AG04450 (cell line): ENCODE measurements at regions not wholly inside any gene's neighbourhood (a gene's known extent, or its start where the extent isn't known, plus 50 kb on each side); places are given as distances from the start of the nearest gene placed in this dataset.

Source experiments
- CTCF ChIA-PET: fragments of 300-600, 350-600 bp; formaldehyde crosslinking; extraction: SDS; loops from one replicate; lab custom pipeline; 2022; ENCODE audit warnings: antibody characterized with exemption, inconsistent platforms; lab: Charles Lee
- POLR2A ChIA-PET: fragments of 350-600 bp; formaldehyde crosslinking; extraction: SDS; loops from one replicate; lab custom pipeline; 2021; ENCODE audit warnings: antibody characterized with exemption, inconsistent platforms; lab: Yijun Ruan, JAX
- DNase-seq: peaks from one replicate; pipeline ENCODE4 v3.0.0-alpha.2; 2011; ENCODE audit warnings: low read depth, low spot score
- H3K27ac ChIP-seq: one replicate; pipeline ENCODE4 v1.5.1; 2012; ENCODE audit warnings: low read depth, low read length, control low read depth
- H3K27me3 ChIP-seq: one replicate; pipeline ENCODE4 v1.6.0; 2012; ENCODE audit warnings: low read length; ENCODE audit not compliant: control insufficient read depth, insufficient read depth
- H3K4me3 ChIP-seq: 2 replicates; pipeline ENCODE4 v1.5.1; 2011; ENCODE audit warnings: mild to moderate bottlenecking, low read depth, low read length, control low read depth
- H3K9me3 ChIP-seq: 2 replicates; pipeline ENCODE4 v1.5.1; 2012; ENCODE audit warnings: low read length; ENCODE audit not compliant: control insufficient read depth, insufficient read depth
- TF ChIP-seq, protein P1 (sequence below): IDR thresholded peaks from 2 replicates; pipeline ENCODE4 v1.5.1; 2011; ENCODE audit warnings: low read depth, low read length, control low read depth, inconsistent platforms

DNA sequence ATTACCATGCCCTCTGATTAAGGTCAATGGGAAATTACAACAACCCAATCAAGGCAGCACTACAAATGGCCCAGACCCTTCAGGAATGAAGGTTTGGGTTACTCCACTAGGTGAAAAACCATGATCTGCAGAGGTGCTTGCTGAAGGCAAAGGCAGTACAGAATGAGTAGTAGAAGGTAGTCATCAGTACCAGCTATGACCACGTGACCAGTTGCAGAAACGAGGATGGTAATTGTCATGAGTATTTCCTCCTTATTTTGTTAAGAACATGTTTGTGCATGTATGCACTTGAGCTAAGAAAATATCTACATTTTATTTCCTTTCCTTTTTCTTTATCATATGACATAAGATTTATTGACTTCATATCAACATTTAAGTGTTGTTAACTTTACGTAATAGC, 607.1 kb downstream of the KCNT2 start:
- H3K9me3 ChIP-seq: no peaks in the 10 kb centered on the region
- CTCF ChIA-PET: no interaction called here
- no peaks in the 10 kb centered on the region for H3K27me3 ChIP-seq
- POLR2A ChIA-PET: no interaction called here
- no peak overlapping the region for H3K4me3 ChIP-seq
- no peak overlapping the region for H3K27ac ChIP-seq
- no peak for DNase-seq
- TF ChIP-seq, protein P1, sequence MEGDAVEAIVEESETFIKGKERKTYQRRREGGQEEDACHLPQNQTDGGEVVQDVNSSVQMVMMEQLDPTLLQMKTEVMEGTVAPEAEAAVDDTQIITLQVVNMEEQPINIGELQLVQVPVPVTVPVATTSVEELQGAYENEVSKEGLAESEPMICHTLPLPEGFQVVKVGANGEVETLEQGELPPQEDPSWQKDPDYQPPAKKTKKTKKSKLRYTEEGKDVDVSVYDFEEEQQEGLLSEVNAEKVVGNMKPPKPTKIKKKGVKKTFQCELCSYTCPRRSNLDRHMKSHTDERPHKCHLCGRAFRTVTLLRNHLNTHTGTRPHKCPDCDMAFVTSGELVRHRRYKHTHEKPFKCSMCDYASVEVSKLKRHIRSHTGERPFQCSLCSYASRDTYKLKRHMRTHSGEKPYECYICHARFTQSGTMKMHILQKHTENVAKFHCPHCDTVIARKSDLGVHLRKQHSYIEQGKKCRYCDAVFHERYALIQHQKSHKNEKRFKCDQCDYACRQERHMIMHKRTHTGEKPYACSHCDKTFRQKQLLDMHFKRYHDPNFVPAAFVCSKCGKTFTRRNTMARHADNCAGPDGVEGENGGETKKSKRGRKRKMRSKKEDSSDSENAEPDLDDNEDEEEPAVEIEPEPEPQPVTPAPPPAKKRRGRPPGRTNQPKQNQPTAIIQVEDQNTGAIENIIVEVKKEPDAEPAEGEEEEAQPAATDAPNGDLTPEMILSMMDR: no peak

DNA sequence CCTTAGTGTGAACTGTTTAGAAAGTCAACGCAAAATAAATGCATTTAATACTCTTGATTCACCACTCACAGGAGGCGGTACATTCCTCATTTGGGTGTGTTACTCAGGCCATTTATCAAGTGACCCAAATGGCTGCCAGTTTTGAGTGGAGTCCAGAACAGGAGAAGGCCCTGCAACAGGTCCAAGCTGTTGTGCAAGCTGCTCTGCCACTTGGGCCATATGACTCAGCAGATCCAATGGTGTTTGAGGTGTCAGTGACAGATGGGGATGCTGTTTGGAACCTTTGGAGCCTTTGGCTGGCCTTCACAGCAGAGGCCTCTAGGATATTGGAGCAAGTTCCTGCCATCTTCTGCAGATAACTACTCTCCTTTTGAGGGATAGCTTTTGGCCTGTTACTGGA, 609.2 kb downstream of the KCNT2 start:
- no peak overlapping the region for H3K27ac ChIP-seq
- ChIA-PET CTCF (no interaction called here), POLR2A (no interaction called here)
- no peak for DNase-seq
- H3K9me3 ChIP-seq: no peaks in the 10 kb centered on the region
- H3K4me3 ChIP-seq: no peak overlapping the region
- H3K27me3 ChIP-seq: no peaks in the 10 kb centered on the region
- TF ChIP-seq, protein P1: no peak

DNA sequence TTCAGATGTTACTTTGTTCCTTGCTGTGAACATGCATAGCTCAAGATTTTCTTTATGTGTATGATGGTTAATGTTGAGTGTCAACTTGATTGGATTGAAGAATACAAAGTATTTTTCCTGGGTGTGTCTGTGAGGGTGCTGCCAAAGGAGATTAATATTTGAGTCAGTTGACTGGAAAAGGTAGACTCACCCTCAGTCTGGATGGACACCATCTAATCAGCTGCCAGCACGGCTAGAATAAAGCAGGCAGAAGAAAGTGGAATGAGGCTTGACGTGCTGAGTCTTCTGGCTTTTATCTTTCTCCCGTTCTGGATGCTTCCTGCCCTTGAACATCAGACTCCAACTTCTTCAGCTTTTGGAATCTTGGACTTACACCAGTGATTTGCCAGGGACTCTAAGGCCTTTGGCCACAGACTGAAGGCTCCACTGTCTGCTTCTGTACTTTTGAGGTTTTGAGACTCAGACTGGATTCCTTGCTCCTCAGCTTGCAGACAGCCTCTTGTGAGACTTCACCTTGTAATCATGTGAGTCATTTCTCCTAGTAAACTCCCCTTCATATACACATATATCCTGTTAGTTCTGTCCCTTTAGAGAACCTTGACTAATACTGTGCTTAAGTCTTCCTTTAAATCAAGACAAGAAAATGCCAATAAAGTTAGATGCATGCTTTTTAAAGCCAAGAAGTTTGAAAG, 626.6 kb downstream of the KCNT2 start:
- CTCF ChIA-PET: no interaction called here
- TF ChIP-seq, protein P1: no peak
- H3K27me3 ChIP-seq: no peaks in the 10 kb centered on the region
- H3K27ac ChIP-seq: no peak overlapping the region
- no peak overlapping the region for H3K4me3 ChIP-seq
- no peaks in the 10 kb centered on the region for H3K9me3 ChIP-seq
- DNase-seq: peak; percentile 11
- POLR2A ChIA-PET: no interaction called here

DNA sequence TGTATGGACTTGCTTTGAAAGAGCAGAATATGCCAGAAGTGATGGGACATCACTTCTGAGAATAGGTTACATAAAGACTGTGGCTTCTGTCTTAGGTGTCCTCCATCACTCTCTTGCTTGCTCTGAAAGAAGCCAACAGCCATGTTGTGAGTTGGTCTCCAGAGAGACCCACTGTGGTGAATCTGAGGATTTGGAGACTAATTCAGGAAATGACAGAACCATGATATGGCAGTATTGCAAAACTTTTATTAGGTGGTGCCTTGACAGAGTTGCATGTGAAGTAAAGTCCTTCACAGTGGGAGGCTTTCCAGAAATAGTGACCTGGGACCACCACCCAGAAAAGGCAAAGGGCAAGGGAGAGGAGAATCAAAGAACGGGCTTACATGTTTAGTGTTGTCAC, 628.6 kb downstream of the KCNT2 start:
- H3K9me3 ChIP-seq: no peaks in the 10 kb centered on the region
- H3K4me3 ChIP-seq: no peak overlapping the region
- H3K27ac ChIP-seq: no peak overlapping the region
- H3K27me3 ChIP-seq: no peaks in the 10 kb centered on the region
- TF ChIP-seq, protein P1: no peak
- ChIA-PET CTCF (no interaction called here), POLR2A (no interaction called here)
- DNase-seq: no peak

DNA sequence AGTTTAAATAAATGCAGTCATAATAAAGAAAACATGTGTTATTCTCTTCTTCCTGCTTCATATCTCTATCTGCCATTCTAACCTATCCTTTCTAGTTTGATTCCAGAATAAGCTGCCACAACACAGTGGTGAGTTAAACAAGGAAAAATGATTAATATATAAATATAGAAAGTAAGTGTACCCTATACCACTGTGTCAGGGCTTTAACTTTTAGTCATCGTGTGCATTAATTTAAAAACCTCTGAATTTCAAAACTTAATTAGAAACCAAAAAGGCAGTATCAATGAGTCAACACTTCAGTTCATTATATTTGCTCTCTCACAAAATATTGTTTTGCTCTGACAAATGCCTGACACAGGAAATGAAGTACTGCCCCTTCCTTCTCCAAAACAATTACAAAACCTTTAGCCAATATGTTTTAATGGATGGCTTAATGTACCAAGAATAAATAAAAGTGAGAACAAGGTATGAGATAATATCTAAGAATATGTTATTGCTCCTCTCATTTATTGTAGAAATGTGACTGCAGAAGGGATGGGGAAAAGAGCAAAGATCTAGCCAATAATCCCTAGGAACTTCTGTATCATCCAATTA, 634.8 kb downstream of the KCNT2 start:
- no peaks in the 10 kb centered on the region for H3K27me3 ChIP-seq
- H3K9me3 ChIP-seq: no peaks in the 10 kb centered on the region
- TF ChIP-seq, protein P1: no peak
- H3K27ac ChIP-seq: no peak overlapping the region
- ChIA-PET CTCF (no interaction called here), POLR2A (no interaction called here)
- no peak overlapping the region for H3K4me3 ChIP-seq
- DNase-seq: no peak
